GM03348 (cell line): ENCODE measurements at regions not wholly inside any gene's neighbourhood (a gene's known extent, or its start where the extent isn't known, plus 50 kb on each side); places are given as distances from the start of the nearest gene placed in this dataset.

Source experiments
- DNase-seq: peaks from one replicate; pipeline ENCODE4 v3.0.0; 2012; ENCODE audit warnings: low spot score

DNA sequence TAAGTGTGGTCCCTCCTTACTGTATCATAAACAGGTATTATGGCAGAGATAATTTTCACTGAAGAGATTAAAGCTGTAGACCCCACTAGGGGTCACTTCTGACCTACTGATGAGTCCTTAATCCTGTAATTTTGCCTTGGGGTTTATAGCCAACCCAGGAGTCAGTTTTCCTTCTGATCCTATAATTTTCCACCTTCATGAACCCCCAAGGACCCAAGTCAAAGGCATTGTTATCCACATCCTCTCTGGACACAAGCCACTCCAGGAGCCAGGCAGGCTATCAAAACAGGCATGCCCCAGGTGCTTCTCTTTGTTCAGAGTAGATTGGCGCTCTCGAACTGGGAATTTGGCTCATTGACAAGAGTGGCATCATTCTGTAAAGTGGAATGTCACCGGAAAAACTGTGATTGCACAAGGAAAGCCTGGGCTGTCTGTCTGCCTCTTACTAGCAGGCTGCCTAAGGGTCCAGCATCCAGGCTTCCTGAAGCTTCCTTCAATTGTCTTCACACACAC is 1523.2 kb upstream of the FLRT2 start:
- no peak for DNase-seq

DNA sequence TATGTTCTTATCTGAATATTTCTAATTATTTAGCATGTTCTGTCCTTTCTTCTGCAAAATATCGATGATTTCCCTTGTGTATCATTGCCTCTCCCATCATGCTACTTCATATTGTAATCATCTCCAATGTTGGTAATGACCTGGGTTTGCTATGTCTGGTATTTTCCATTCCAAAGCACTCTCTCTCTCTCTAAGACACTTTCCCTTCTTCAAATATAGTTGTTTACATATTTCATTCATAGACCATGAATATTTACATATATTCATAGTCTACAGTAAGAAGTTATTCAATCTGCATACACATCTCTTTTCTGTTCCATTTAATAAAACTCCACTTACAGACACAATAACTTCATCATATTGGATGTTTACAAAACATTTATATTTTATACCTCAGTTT is 1516.5 kb upstream of the FLRT2 start:
- no peak for DNase-seq

DNA sequence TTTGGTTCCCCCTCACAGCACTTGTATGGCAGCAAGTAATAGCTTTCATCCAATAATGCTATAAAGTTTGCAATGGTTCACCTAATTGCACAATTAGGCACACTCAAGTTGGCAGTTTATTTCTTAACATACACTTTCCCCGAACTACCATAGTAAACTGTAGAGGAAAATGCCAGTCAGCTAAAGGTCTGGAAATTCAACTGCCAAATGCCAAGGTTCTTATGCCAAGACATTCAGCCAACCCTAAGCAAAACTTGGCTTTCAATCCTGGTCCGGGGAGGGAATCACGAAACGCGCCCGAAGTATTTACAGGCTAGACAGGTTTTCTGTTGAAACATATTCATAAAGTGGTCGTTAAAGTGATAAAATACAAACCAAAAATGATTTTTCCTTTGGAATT is 1512.4 kb upstream of the FLRT2 start:
- no peak for DNase-seq

DNA sequence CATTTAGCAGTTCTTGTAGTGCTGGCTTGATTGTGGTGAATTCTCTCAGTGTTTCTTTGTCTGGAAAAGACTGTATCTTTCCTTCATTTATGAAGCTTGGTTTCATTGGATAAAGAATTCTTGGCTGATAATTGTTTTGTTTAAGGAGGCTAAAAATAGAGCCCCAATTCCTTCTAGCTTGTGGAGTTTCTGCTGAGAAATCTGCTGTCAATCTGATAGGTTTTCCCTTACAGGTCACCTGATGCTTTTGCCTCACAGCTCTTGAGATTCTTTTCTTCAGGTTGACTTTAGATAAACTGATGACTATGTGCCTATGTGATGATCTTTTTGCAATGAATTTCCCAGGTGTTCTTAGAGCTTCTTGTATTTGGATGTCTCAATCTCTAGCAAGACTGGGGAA is 1508.5 kb upstream of the FLRT2 start:
- no peak for DNase-seq

DNA sequence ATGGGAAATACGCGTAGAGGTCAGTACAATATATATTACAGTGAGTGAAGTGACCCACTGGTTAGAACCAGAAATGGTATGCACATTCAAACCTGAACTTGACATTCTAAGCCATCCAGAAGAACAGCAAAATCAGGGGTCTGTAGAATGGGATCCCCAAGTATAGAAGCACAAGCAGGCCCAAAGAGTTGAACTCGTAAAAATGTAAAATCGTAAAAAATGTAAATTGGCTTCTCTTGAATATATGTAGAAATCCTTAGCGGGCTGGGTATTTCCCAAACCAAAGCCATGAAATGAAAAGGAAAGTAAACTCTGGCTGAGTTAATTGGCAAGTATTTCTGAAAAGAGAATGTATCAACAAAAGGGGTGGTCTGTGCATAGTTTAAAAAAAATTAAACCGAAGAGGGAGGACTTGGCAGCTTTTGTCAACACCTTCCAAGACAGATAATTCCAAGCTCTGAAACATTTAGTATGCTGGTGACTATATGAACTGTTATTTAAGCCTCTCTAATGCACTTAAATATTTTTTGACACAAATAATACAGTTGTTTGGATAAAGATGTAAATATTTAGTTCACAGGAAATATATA is 1505.6 kb upstream of the FLRT2 start:
- no peak for DNase-seq

DNA sequence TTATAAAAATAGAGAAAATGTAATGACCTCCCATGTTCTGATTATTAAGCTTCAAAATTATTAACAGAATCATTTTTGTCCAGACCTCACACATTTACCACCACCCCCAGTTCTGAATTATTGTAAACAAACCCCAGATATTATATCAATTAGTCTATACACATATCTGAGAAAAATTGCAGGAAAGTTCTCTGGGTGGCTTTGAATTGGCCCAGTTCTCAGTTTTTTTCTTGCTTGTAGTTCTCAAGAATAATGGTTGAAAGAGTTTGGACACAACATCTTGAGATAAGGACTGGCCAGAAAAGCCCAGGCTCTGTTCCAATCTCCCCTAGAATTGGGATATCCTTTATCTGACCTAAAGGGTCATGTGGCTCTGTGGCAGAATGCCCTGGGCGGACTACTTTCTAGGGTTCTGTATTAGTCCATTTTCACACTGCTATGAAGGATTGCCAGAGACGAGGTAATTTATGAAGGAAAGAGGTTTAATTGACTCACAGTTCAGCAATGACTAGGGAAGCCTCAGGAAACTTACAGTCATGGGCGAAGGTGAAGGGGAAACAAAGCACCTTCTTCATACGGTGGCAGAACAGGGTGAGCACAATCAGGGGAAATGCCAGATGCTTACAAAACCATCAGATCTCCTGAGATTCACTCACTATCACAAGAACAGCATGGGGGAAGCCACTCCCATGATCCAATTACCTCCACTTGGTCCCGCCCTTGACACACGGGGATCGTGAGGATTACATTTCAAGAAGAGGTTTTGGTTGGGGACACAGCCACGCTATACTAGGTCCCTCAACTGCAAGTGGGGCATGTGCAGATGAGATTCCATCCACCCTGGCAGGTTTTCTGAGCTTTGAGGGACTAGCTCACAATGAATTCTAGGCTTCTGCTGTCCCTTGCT is 1504.6 kb upstream of the FLRT2 start:
- DNase-seq, result no peak

DNA sequence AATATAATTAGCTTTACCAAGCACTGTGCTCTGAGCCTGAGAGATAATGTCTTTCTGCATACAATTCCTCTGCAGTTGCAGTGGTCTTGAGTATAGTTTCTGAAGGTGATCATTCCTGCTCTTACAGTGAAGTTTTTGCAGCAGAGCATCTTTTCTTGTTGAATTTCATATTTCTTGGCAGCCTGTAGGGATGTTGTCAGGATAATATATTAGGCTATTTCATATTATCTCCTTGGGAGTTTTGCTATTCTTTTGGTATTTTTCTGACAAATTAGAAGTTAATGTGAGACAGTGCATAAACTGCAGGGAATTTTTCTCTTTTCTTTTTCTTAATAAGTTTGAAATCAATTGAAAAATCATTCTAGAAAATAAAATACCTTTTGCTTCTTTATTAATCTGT is 1502.6 kb upstream of the FLRT2 start:
- DNase-seq, result no peak

DNA sequence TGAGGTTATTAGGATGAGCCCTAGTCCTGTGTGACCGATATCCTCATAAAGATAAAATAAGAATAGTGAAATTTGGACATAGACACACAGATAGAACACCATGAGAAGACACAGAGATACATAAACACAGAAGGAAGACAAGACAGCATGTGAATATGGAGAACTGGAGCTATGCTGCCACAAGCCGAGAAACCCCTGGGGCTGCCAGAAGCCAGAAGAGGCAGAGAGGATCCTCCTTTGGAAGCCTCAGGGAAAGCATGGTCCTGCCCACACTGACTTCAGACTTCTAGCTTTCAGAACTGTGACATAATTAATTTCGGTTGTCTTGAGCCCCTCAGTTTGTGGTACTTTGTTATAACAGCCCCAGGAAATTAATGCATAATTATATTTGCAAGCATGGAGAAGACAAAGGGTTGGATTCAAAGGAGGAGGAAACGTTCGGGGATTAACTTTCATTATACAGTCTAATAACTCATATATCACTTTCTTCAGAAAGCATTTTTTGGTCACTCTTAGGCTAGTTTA is 1501.8 kb upstream of the FLRT2 start:
- DNase-seq, result no peak

DNA sequence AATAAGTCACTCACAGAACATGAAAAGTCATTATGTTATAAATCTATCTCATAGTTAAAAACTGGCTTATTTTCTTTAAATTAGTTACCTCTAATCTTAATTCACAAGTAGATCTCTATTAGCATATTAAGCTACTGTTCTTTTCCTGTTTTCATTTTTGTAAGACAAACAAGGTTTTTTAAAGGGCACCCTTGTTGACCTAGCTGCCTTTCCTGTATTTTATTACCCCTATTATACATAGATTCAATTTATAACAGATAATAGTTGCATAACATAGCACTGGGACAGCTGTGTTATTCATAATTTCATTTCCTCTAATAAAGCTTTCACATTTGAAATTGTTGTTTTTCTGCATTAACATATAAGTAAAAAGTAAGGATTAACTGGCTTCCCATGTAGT is 1500.7 kb upstream of the FLRT2 start:
- no peak for DNase-seq

DNA sequence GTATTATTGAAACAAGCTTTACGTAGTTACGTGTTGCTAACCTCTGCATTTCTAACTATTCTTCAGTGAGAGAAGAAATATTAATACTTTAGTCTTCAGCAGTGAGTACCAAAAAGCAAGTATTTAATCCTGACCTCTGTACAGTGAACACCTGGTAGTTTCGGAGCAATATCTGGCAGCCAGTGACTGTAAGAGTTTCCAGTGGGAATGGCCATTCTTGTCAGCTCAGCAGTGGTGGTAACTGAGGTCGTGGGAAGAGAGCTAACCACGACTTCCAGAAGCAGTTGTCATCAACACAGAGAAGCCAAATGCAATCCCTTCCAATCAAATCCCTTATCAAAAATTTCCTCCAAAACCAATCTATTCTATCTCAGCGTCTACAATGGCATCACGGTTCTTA is 1500.2 kb upstream of the FLRT2 start:
- DNase-seq, result no peak

DNA sequence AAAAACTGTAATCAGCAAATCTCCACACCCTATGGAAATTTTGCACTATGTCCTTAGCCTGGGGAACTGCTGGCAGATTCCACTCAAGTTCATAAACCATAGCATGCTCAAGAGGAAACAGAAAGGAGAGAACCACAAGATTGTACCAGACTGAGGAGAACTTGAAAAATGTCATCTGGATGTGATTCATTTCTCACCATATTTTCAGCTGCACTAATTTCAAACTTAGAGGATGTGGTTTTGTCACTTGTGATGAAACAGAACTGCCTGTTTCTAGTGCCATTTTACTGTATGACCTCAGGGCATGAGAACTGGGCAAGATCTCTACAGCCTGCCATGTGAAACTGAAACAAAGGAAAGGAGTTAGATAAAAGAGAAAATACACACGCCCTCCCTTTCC is 1493.1 kb upstream of the FLRT2 start:
- peak; percentile 2 for DNase-seq

DNA sequence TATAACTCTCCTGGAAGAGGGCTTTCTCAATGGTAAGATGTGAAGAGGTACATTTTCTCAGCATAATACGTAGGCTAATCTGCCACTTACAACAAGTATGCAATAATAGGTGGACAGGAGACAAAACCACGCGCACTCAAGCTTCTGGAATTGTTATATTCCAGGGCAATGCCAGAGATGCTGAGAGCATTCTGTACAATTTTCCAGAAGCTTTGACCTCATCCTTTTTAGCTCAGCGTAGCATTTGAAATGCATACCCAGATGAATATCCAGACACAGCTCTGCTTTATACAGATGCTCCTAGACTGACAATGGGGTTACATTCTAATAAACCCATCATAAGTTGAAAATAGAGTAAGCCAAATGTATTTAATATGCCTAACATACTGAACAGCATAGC is 1492.4 kb upstream of the FLRT2 start:
- DNase-seq, result no peak

DNA sequence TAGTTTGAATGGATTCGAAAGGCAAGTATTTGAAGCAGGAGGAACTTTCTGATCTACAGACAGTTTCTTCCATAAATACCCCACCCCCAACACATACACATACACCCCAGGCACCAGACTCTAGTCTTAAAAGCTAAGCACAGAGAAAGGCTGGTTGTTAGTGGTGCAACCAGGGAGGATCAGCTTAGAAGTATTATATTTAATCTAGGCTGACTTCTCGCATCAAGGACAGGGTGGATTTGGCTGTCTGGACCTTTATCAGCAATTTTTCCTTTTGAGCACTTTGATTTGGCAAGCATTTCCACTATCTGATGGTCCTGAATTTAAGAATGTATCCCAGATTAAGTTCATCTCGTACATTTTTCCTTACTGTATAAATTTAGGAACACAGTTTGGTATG is 1489.8 kb upstream of the FLRT2 start:
- no peak for DNase-seq

DNA sequence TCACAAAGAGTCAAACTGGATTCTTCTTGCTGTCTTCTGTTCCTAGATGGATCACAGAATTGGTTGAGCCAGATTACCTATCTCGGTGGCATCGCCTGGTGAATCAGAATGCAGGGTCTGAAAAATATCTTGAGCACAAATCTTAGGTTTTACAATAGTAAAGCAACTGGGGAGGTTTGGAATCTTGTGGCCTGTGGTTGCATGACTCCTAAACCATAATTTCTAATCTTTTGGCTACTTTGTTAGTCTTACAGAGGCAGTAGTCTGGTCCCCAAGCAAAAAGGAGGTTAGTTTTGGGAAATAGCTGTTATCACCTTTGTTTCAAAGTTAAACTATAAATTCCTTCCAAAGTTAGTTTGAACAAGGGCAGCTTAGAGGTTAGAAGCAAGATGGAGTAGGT is 1488.5 kb upstream of the FLRT2 start:
- DNase-seq, result no peak

DNA sequence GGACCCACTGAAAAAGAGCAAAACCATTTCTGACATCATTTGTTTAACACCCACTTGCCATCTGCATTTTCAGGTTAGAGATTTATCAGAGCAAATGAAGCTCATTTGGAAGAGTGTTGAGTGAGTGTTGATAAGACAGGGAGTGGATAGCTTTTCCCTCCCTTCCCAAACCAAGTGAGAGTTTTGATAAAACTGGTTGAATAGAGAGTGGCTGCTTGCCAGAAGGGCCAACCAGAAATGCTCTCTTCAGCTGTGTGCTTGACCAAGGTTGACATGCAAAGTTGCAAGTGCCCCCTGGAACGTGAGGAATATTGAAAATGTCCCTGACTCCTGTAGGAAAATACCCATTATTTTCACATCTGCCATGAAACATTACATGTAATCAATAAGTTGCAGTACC is 1487.0 kb upstream of the FLRT2 start:
- no peak for DNase-seq

DNA sequence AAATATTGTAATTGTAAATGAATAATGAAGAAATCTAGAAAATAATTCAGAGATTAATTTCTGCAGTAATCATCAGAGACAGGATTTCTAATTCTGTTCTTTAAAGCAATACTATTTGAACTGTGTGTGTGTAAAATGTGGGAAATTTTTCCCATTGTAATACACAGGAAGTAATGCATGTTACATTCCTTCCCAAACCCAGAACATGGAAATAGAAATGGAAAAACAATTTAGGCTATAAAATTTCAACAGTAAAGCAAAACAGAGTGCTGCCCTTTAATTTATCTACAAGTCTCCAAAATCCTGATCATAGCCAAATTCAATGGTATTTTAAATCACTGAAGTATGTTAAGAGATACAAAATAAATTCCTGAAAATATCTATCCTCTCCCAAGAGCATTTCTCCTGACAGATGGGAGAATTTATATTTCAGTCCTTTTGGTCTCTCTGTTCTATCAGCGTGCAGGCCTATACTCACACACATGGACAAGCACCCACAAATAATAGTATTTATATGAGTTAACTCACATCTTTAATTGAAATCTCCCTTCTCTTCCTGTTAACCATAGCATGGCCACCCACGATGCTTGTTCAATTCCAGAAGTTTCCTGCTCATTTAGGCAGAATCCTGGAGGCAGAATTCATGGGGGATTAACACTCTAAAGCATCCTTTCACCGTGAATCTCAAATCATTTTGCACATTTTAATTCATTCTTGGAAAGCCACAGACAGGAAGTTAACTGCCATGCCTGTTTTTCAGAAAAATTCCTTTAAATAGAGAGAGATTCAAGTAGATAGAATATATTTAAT is 1465.4 kb upstream of the FLRT2 start:
- no peak for DNase-seq

DNA sequence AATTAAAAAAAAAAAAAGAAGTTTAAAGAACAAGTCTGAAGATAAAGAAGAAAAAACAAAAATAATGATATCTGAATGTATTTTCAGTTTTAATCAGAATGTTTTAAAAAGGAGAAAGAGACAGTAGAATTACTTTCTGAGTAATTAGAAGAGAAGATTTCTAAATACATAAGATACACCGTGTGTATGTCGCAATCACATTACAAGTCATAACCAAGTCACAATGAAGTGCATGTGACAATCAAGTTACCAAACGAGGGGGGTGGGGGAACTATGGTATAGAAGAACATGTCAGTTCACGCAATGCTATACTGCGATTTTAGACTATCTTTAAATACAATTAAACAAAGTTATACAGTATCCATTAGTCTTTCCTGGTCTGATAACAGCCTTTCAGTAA is 1464.1 kb upstream of the FLRT2 start:
- no peak for DNase-seq

DNA sequence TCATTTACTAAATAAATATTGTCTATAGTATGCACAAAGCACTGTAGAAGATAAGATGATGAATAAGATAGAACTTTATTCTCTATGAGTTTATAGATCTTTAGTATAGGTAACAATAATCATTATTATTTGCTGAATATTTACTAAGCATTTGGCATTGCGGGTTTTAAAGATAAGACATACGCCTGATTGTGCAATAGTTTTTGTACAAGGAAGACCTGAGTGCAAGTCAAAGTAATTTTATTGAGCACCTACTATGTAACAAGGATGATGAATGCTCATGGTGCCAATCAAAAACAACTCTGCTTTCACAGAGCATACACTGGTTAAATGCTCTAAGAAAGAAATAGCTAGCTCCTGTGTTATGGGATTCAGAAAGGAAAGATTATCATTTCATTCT is 1461.7 kb upstream of the FLRT2 start:
- DNase-seq, result no peak

DNA sequence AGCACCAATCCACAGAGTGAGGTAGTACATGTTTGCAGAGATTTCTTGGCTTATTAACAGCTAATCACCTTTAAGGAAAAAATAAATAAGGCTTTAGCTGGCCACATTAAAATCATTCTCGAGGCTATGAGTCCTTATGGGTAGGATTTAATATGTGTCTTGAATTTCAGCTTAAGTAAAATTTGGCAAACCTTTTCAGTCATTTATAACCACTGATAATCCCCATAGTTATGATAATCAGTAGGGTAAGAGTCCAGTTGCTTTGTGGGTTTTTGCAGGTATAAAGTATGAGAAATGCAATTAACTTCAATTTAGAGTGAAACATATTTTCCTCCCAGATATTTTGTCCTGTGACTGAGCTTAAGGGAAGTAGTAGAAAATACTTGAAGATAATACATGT is 1458.9 kb upstream of the FLRT2 start:
- DNase-seq, result no peak

DNA sequence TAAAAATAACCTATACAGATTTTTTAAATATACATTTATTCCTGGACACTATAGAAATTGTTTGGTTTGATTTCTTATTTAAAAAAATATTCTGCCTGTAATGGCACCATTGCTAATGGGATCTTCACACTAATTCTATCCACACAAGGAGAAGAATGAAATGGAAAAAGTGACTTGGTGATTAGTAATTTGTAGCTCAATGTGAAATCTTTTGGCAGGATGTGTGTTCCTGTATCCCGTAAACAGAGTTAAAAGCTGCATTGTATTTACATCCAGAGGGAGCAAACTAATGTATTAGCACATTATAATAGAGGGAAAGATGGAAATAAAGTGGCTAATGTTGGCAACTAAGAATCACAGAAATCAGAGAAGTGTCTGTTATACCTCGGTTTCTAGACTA is 1455.3 kb upstream of the FLRT2 start:
- DNase-seq, result no peak

DNA sequence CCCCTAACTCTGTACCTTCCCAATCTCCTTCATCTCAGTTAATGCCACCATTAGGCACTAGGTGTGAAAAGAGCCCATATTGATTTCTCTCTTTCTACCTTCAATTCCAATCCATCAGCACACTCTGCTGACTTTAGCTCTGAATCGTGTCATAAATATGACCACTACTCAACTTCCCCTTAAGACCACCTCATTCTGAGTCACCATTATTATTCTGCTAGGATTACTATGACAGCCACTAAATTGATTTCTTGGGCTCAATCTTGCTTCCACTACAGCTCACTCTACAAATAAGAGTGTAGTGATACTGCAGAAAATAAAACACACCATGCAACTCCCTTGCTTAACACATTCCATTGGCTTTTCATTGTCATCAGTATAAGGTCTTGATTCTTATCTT is 1449.0 kb upstream of the FLRT2 start:
- no peak for DNase-seq

DNA sequence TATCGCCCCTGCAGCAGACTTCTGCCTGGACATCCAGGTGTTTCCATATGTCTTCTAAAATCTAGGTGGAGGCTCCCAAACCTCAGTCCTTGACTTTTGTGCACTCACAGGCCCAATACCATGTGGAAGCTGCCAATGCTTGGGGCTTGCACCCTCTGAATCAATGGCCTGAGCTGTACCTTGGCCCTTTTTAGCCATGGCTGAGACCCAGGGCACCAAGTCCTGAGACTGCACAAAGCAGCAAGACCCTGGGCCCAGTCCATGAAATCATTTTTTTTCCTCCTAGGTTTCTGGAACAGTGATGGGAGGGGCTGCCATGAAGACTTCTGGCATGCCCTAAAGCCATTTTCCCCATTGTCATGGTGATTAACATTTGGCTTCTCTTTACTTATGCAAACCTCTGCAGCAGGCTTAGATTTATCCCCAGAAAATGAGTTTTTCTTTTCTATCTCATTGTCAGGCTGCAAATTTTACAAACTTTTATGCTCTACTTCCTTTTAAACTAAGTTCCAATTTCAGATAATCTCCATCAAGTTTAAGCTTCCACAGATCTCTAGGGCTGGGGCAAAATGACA is 1445.8 kb upstream of the FLRT2 start:
- DNase-seq, result no peak
